Smooth muscle cell (in vitro differentiated cells): ENCODE measurements at regions not wholly inside any gene's neighbourhood (a gene's known extent, or its start where the extent isn't known, plus 50 kb on each side); places are given as distances from the start of the nearest gene placed in this dataset.
"Not testable (repeated sequence)": the region's sequence is repeated elsewhere in the genome, so short reads cannot be mapped to it uniquely, and the experiment has no call there.

Source experiments
- DNase-seq: peaks from one replicate; lab custom pipeline; 2025; ENCODE audit not compliant: unreplicated experiment; lab: John Stamatoyannopoulos, UW
- H2AFZ ChIP-seq: fragments of 200-600 bp; sonication (generic); 2 replicates; pipeline ENCODE4 v1.6.0; 2016; ENCODE audit warnings: antibody characterized with exemption, low read depth, mild to moderate bottlenecking
- H3F3A ChIP-seq: fragments of 200-600 bp; sonication (generic); 2 replicates; pipeline ENCODE4 v1.6.0; 2017; ENCODE audit warnings: antibody characterized with exemption, low read depth
- H3K27ac ChIP-seq: fragments of 200-600 bp; sonication (generic); 2 replicates; pipeline ENCODE4 v1.5.1; 2016; ENCODE audit warnings: low read depth, mild to moderate bottlenecking
- H3K27me3 ChIP-seq: fragments of 200-600 bp; sonication (generic); 2 replicates; pipeline ENCODE4 v1.6.1; 2016; ENCODE audit warnings: low read depth, mild to moderate bottlenecking
- H3K36me3 ChIP-seq: fragments of 200-600 bp; sonication (generic); 2 replicates; pipeline ENCODE4 v1.5.1; 2016; ENCODE audit warnings: low read depth
- H3K4me1 ChIP-seq: fragments of 200-600 bp; sonication (generic); 2 replicates; pipeline ENCODE4 v1.5.1; 2016; ENCODE audit warnings: low read depth
- H3K4me2 ChIP-seq: fragments of 200-600 bp; sonication (generic); 2 replicates; pipeline ENCODE4 v1.6.0; 2016; ENCODE audit warnings: mild to moderate bottlenecking
- H3K4me3 ChIP-seq: fragments of 200-600 bp; sonication (generic); 2 replicates; pipeline ENCODE4 v1.5.1; 2016; ENCODE audit warnings: mild to moderate bottlenecking
- H3K79me2 ChIP-seq: fragments of 200-600 bp; sonication (generic); 2 replicates; pipeline ENCODE4 v1.6.0; 2016; ENCODE audit warnings: low read depth, mild to moderate bottlenecking
- H3K9ac ChIP-seq: fragments of 200-600 bp; sonication (generic); 2 replicates; pipeline ENCODE4 v1.6.0; 2016; ENCODE audit warnings: low read depth
- H3K9me3 ChIP-seq: fragments of 200-600 bp; sonication (generic); replicated peaks from 2 replicates; pipeline ENCODE4 v1.5.1; 2016; ENCODE audit warnings: low read depth
- H4K20me1 ChIP-seq: fragments of 200-600 bp; sonication (generic); 2 replicates; pipeline ENCODE4 v1.6.0; 2016; ENCODE audit warnings: low read depth
- CTCF ChIP-seq: fragments of 200-600 bp; sonication (generic); IDR thresholded peaks from 2 replicates; pipeline ENCODE4 v1.5.1; 2017; ENCODE audit warnings: borderline replicate concordance, mild to moderate bottlenecking, antibody characterized with exemption; ENCODE audit not compliant: insufficient read depth, poor library complexity, severe bottlenecking
- WGBS: methylation state at CpG from one replicate; pipeline ENCODE4 v1.1.7; 2016; ENCODE audit warnings: low lambda C conversion rate; 5-methylcytosine and 5-hydroxymethylcytosine counted together

- Histone ChIP-seq H3K27ac (no peak overlapping the region), H3K79me2 (no peaks in the 10 kb centered on the region), H3K27me3 (no peaks in the 10 kb centered on the region), H3K4me1 (no peaks in the 10 kb centered on the region), H3K9me3 (no peaks in the 10 kb centered on the region), H3K4me2 (no peak overlapping the region), H3K36me3 (no peaks in the 10 kb centered on the region), H3K9ac (no peak overlapping the region), H4K20me1 (no peaks in the 10 kb centered on the region), H2AFZ (no peak overlapping the region), H3F3A (no peaks in the 10 kb centered on the region), H3K4me3 (no peak overlapping the region)
- DNase-seq, result no peak
- WGBS, result 74% methylated on average over 3 of the region's 3 CpGs
- TF ChIP-seq CTCF, result no peak
These were observed 726.3 kb upstream of the INTU start for GRCh38 chr4:126906466-126906865.

GRCh38 chr4:126907389-126907788, 725.4 kb upstream of the INTU start:
- WGBS, result 83% methylated on average over 1 of the region's 1 CpG
- Histone ChIP-seq H3K27ac (no peak overlapping the region), H4K20me1 (no peaks in the 10 kb centered on the region), H3F3A (no peaks in the 10 kb centered on the region), H3K4me1 (no peaks in the 10 kb centered on the region), H2AFZ (no peak overlapping the region), H3K79me2 (no peaks in the 10 kb centered on the region), H3K4me3 (no peak overlapping the region), H3K27me3 (no peaks in the 10 kb centered on the region), H3K9me3 (no peaks in the 10 kb centered on the region), H3K9ac (no peak overlapping the region), H3K4me2 (no peak overlapping the region), H3K36me3 (no peaks in the 10 kb centered on the region)
- no peak for DNase-seq
- TF ChIP-seq CTCF, result no peak

GRCh38 chr4:126916049-126916625, 716.6 kb upstream of the INTU start:
- no peaks in the 10 kb centered on the region for H3K4me1 ChIP-seq
- H3K9ac ChIP-seq, result no peak overlapping the region
- no peaks in the 10 kb centered on the region for H3F3A ChIP-seq
- no peak overlapping the region for H3K4me3 ChIP-seq
- WGBS, result 60% methylated on average over 3 of the region's 3 CpGs
- H3K27me3 ChIP-seq, result no peaks in the 10 kb centered on the region
- H2AFZ ChIP-seq, result peak overlapping the region; percentile 62
- H3K27ac ChIP-seq, result no peak overlapping the region
- no peaks in the 10 kb centered on the region for H4K20me1 ChIP-seq
- DNase-seq, result no peak
- H3K4me2 ChIP-seq, result no peak overlapping the region
- no peaks in the 10 kb centered on the region for H3K79me2 ChIP-seq
- H3K36me3 ChIP-seq, result no peaks in the 10 kb centered on the region
- no peak for TF ChIP-seq CTCF
- no peaks in the 10 kb centered on the region for H3K9me3 ChIP-seq

GRCh38 chr4:126916626-126917140, 716.1 kb upstream of the INTU start:
- H3K27ac ChIP-seq, result no peak overlapping the region
- no peak overlapping the region for H3K4me3 ChIP-seq
- H2AFZ ChIP-seq, result peak overlapping the region; percentile 62
- WGBS, result 78% methylated on average over 10 of the region's 10 CpGs
- H3K9ac ChIP-seq, result no peak overlapping the region
- no peak for TF ChIP-seq CTCF
- H3K36me3 ChIP-seq, result no peaks in the 10 kb centered on the region
- DNase-seq, result no peak
- no peaks in the 10 kb centered on the region for H3K4me1 ChIP-seq
- H3K27me3 ChIP-seq, result no peaks in the 10 kb centered on the region
- H4K20me1 ChIP-seq, result no peaks in the 10 kb centered on the region
- H3K9me3 ChIP-seq, result no peaks in the 10 kb centered on the region
- H3F3A ChIP-seq, result no peaks in the 10 kb centered on the region
- H3K79me2 ChIP-seq, result no peaks in the 10 kb centered on the region
- H3K4me2 ChIP-seq, result no peak overlapping the region

- not testable (repeated sequence) for H3K79me2 ChIP-seq, H3K36me3 ChIP-seq, H3K4me3 ChIP-seq, H2AFZ ChIP-seq, H3K27ac ChIP-seq, DNase-seq, H3F3A ChIP-seq, H3K4me2 ChIP-seq, H3K9ac ChIP-seq, H4K20me1 ChIP-seq, H3K27me3 ChIP-seq, H3K9me3 ChIP-seq, H3K4me1 ChIP-seq
- WGBS, result 98% methylated on average over 3 of the region's 3 CpGs
These were observed 710.3 kb upstream of the INTU start for GRCh38 chr4:126922328-126922938.
